ENCODE measurements at regions not wholly inside any gene's neighbourhood (a gene's known extent, or its start where the extent isn't known, plus 50 kb on each side); places are given as distances from the start of the nearest gene placed in this dataset.
A peak's percentile ranks its signal among the peaks of the same experiment; 100 is the strongest.
"Not testable (repeated sequence)": the region's sequence is repeated elsewhere in the genome, so short reads cannot be mapped to it uniquely, and the experiment has no call there.

DNA sequence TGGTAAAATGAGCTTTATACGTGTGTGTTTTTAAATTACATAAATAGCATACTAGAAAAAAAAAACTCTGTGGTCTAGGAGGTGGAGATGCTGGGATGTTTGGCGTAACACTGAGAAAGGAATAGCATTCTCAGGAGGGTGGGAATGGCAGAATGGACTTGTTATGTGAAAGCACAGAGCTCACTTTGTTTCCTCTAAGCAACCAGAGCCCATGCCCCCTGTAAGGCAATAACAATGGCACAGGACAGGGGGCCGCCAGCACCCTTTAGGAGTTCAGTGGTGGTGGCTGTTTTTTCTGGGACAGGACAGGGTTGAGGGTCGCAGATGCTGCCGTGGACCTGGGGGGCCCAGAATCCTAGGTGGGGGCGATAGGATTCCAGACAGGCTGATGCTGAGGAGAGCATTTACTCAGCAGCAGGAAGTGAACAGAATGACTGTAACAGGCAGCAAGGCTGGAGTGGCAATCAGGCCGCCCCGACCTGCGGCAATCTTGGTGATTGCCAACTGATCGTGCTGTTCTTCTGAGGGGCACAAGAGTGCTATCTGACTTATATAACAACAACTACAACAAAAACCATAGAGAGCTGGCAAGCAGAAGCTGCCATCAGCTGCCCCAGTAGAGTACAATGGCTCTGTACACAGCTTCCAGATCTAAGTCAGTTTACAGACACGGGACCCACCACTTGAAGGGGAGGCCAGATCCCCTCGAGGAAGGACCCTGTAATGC lies 160.4 kb downstream of the UACA start:
- no peak overlapping the region for H3K4me3 Mint-ChIP-seq
- DNase-seq (ENCODE audit: low spot score) = no peak
- peaks cover 17% of the 10 kb centered on the region for H3K27me3 Mint-ChIP-seq (ENCODE audit: low read depth)
- H3K4me1 Mint-ChIP-seq (ENCODE audit: low read depth) = no peaks in the 10 kb centered on the region
- no peak overlapping the region for H3K27ac Mint-ChIP-seq
- peaks cover 9% of the 10 kb centered on the region for H3K9me3 Mint-ChIP-seq
- H3K36me3 Mint-ChIP-seq (ENCODE audit: low read depth) = no peaks in the 10 kb centered on the region

- Mint-ChIP-seq H3K27ac (no peak overlapping the region), H3K9me3 (peaks cover 9% of the 10 kb centered on the region), H3K36me3 (ENCODE audit: low read depth) (no peaks in the 10 kb centered on the region), H3K4me1 (ENCODE audit: low read depth) (no peaks in the 10 kb centered on the region), H3K27me3 (ENCODE audit: low read depth) (peaks cover 12% of the 10 kb centered on the region), H3K4me3 (no peak overlapping the region)
- DNase-seq (ENCODE audit: low spot score) = no peak
Observed at GRCh38 chr15:70602281-70602680, 161.1 kb downstream of the UACA start.

DNA sequence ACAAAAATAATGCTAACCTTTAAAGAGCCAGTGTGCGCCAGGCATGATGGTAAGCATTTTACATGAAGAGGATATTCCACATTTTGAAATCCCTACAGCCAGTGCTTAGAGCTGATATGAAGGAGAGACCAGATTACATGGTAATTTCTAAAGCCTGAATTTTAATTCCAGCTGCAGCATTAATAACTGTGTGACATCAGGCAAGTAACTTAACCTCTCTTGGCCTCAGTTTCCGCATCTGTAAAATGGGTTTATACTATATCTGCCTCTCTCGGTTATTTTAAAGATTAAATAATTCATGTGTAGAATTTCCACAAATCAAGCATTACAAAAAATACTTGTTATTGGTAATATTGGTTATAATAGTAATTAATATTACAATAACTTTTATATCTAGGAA lies 165.4 kb downstream of the UACA start:
- peaks cover 2% of the 10 kb centered on the region for H3K36me3 Mint-ChIP-seq (ENCODE audit: low read depth)
- DNase-seq (ENCODE audit: low spot score) = no peak
- peaks cover 7% of the 10 kb centered on the region for H3K27me3 Mint-ChIP-seq (ENCODE audit: low read depth)
- no peak overlapping the region for H3K27ac Mint-ChIP-seq
- H3K4me1 Mint-ChIP-seq (ENCODE audit: low read depth) = peaks cover 2% of the 10 kb centered on the region
- H3K9me3 Mint-ChIP-seq = peaks cover 35% of the 10 kb centered on the region
- no peak overlapping the region for H3K4me3 Mint-ChIP-seq

DNA sequence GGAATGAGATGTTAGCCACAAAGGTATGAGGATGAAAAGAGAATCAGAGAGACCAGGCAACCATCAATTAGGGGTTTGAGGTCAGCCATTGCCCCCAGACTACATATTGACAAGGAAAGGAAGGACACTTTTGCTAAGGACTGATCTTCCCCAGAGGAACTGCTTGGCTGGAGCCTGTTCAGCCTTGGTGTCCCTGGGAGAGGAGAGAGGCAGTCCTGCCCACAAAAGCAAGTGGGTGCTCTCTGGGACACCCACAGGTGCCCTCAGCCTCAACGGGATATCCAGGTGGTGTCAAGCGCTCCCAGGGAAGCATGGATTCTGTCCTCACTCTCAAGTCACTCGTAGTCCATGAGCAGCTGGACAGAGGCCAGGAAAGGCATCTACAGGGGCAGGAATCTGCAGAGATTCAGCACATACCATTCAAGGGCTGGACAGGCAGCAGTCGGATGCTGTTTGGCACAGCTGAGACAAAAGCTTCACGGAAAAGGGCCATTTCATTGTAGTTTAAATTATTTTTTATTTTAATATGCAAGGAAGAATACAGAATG lies 166.2 kb downstream of the UACA start:
- peaks cover 7% of the 10 kb centered on the region for H3K27me3 Mint-ChIP-seq (ENCODE audit: low read depth)
- H3K9me3 Mint-ChIP-seq = peaks cover 39% of the 10 kb centered on the region
- H3K4me3 Mint-ChIP-seq = no peak overlapping the region
- H3K36me3 Mint-ChIP-seq (ENCODE audit: low read depth) = peaks cover 2% of the 10 kb centered on the region
- DNase-seq (ENCODE audit: low spot score) = no peak
- H3K4me1 Mint-ChIP-seq (ENCODE audit: low read depth) = peaks cover 2% of the 10 kb centered on the region
- no peak overlapping the region for H3K27ac Mint-ChIP-seq

GRCh38 chr15:70596354-70597055 lies 166.9 kb downstream of the UACA start:
- DNase-seq (ENCODE audit: low spot score) = peak; percentile 11
- Mint-ChIP-seq H3K9me3 (peaks cover 42% of the 10 kb centered on the region), H3K4me1 (ENCODE audit: low read depth) (peaks cover 2% of the 10 kb centered on the region), H3K36me3 (ENCODE audit: low read depth) (peaks cover 2% of the 10 kb centered on the region), H3K4me3 (no peak overlapping the region), H3K27me3 (ENCODE audit: low read depth) (peaks cover 7% of the 10 kb centered on the region), H3K27ac (no peak overlapping the region)

DNA sequence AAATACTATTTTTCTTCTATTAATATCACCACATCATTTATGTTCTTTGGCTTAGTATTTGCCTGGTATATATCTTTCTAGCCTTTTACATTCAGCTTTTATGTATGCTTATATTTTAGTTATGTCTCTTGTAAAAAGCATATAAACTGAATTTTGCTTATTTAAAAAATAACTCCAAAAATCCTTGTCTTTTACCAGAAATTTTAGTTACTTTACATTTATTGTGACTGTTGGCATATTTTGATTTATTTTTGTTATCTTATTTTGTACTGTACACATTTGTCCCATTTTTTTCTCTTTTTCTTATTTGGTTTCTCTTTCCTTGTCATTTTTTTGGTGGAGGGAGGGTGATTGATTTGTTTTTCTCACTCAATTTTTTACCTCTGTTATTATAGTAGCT lies 169.6 kb downstream of the UACA start:
- peaks cover 10% of the 10 kb centered on the region for H3K4me1 Mint-ChIP-seq (ENCODE audit: low read depth)
- H3K9me3 Mint-ChIP-seq = peaks cover 37% of the 10 kb centered on the region
- H3K27me3 Mint-ChIP-seq (ENCODE audit: low read depth) = peaks cover 7% of the 10 kb centered on the region
- no peak for DNase-seq (ENCODE audit: low spot score)
- H3K36me3 Mint-ChIP-seq (ENCODE audit: low read depth) = peaks cover 5% of the 10 kb centered on the region
- no peak overlapping the region for H3K27ac Mint-ChIP-seq
- H3K4me3 Mint-ChIP-seq = no peak overlapping the region

DNA sequence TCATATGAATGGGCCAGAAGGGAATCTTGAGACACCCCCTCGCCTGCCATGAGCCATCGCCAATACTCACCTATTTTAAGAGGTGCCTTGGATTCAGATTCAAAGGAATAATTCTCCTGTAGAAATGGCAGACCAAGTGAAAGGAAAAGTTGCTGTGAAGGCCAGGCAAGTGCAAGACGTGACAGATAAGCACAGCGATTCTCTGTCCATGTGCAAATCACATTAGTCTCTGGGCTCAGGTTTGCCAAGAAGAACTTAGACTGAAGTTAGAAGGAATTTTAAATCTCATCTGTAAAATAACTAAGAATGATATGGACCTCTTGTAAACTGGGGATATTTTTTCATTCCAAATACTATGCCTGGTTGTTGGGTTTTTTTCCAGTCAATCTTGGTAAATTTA lies 173.6 kb downstream of the UACA start:
- Mint-ChIP-seq H3K27ac (no peak overlapping the region), H3K27me3 (ENCODE audit: low read depth) (peaks cover 12% of the 10 kb centered on the region), H3K36me3 (ENCODE audit: low read depth) (peaks cover 7% of the 10 kb centered on the region), H3K4me3 (no peak overlapping the region), H3K9me3 (peaks cover 25% of the 10 kb centered on the region), H3K4me1 (ENCODE audit: low read depth) (peaks cover 22% of the 10 kb centered on the region)
- no peak for DNase-seq (ENCODE audit: low spot score)

DNA sequence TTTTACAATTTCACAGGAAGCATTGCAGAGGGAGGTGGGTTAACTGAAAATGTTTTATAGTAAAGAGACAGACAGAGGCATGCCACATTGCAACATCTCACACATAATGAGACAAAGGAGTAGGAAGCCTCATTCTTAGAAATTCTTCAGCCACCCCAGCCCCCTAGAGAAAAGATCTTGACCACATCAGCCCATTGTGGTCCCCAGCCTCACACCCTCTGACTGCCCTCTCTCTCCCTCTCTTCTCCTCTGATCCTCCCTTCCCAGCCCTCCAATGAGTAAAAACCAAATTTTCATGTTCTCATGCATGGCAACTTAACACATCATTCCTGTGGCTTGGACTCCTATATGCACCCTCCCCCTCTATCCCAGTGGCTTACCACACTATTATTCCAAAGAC lies 174.1 kb downstream of the UACA start:
- peaks cover 15% of the 10 kb centered on the region for H3K27me3 Mint-ChIP-seq (ENCODE audit: low read depth)
- H3K4me3 Mint-ChIP-seq = no peak overlapping the region
- H3K9me3 Mint-ChIP-seq = peaks cover 20% of the 10 kb centered on the region
- H3K36me3 Mint-ChIP-seq (ENCODE audit: low read depth) = peaks cover 7% of the 10 kb centered on the region
- no peak for DNase-seq (ENCODE audit: low spot score)
- no peak overlapping the region for H3K27ac Mint-ChIP-seq
- peaks cover 22% of the 10 kb centered on the region for H3K4me1 Mint-ChIP-seq (ENCODE audit: low read depth)

- peaks cover 22% of the 10 kb centered on the region for H3K4me1 Mint-ChIP-seq (ENCODE audit: low read depth)
- peaks cover 19% of the 10 kb centered on the region for H3K27me3 Mint-ChIP-seq (ENCODE audit: low read depth)
- H3K4me3 Mint-ChIP-seq = no peak overlapping the region
- H3K9me3 Mint-ChIP-seq = peaks cover 15% of the 10 kb centered on the region
- no peak overlapping the region for H3K27ac Mint-ChIP-seq
- H3K36me3 Mint-ChIP-seq (ENCODE audit: low read depth) = peaks cover 7% of the 10 kb centered on the region
- DNase-seq (ENCODE audit: low spot score) = no peak
Observed at GRCh38 chr15:70588613-70589012, 174.7 kb downstream of the UACA start.

- Mint-ChIP-seq H3K9me3 (peaks cover 12% of the 10 kb centered on the region), H3K27me3 (ENCODE audit: low read depth) (peaks cover 19% of the 10 kb centered on the region), H3K36me3 (ENCODE audit: low read depth) (peaks cover 5% of the 10 kb centered on the region), H3K27ac (no peak overlapping the region), H3K4me3 (peak overlapping the region; percentile 17), H3K4me1 (ENCODE audit: low read depth) (peaks cover 22% of the 10 kb centered on the region)
- DNase-seq (ENCODE audit: low spot score) = no peak
Observed at GRCh38 chr15:70587896-70588567, 175.3 kb downstream of the UACA start.

- not testable (repeated sequence) for H3K4me3 Mint-ChIP-seq; H3K27ac Mint-ChIP-seq; DNase-seq (ENCODE audit: low spot score); H3K9me3 Mint-ChIP-seq; H3K36me3 Mint-ChIP-seq (ENCODE audit: low read depth)
- H3K27me3 Mint-ChIP-seq (ENCODE audit: low read depth) = peaks cover 19% of the 10 kb centered on the region
- H3K4me1 Mint-ChIP-seq (ENCODE audit: low read depth) = peaks cover 22% of the 10 kb centered on the region
Observed at GRCh38 chr15:70587012-70587634, 176.2 kb downstream of the UACA start.

DNA sequence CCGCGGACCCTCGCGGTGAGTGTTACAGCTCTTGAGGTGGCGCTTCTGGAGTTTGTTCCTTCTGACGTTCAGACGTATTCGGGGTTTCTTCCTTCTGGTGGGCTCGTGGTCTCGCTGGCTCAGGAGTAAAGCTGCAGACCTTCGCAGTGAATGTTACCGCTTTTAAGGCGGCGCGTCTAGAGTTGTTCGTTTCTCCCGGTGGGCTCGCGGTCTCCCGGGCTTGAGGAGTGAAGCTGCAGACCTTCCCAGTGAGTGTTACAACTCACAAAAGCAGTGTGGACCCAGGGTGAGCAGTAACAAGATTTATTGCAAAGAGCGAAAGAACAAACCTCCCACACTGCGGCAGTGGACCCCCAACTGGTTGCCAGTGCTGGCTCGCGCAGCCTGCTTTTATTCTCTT lies 177.1 kb downstream of the UACA start:
- Mint-ChIP-seq H3K4me1 (ENCODE audit: low read depth) (peaks cover 22% of the 10 kb centered on the region), H3K27me3 (ENCODE audit: low read depth) (peaks cover 19% of the 10 kb centered on the region), H3K27ac (no peak overlapping the region), H3K4me3 (peak overlapping the region; percentile 61), H3K36me3 (ENCODE audit: low read depth) (peaks cover 3% of the 10 kb centered on the region), H3K9me3 (peaks cover 1% of the 10 kb centered on the region)
- no peak for DNase-seq (ENCODE audit: low spot score)

- Mint-ChIP-seq H3K4me3 (peak overlapping the region; percentile 61), H3K36me3 (ENCODE audit: low read depth) (peaks cover 2% of the 10 kb centered on the region), H3K9me3 (no peaks in the 10 kb centered on the region), H3K4me1 (ENCODE audit: low read depth) (peaks cover 22% of the 10 kb centered on the region), H3K27me3 (ENCODE audit: low read depth) (peaks cover 19% of the 10 kb centered on the region), H3K27ac (no peak overlapping the region)
- DNase-seq (ENCODE audit: low spot score) = no peak
Observed at GRCh38 chr15:70585707-70586034, 177.7 kb downstream of the UACA start.
